H1 (cell line): ENCODE measurements at regions not wholly inside any gene's neighbourhood (a gene's known extent, or its start where the extent isn't known, plus 50 kb on each side); places are given as distances from the start of the nearest gene placed in this dataset.

Experiments
- RAD21 ChIP-seq, 2 experiments: IDR thresholded peaks in 1 of 2; conservative IDR thresholded peaks in 1 of 2; 2 replicates each; pipeline ENCODE4 v1.6.1; 2011; ENCODE audit warnings: low read depth in 2 of 2, low read length in 2 of 2, improper control_type of control experiment in 1 of 2, inconsistent platforms in 1 of 2, mild to moderate bottlenecking in 1 of 2, moderate library complexity in 1 of 2

GRCh38 chr20:6898928-6899327, 131.4 kb downstream of the BMP2 start (continued):
- TF ChIP-seq RAD21 (IDR thresholded peaks at IDR 0.05 in 1 of 2, conservative IDR thresholded peaks at IDR 0.05 in 1 of 2; ENCODE audit: low read depth in 2 of 2, low read length in 2 of 2), result no peak
